Sciatic nerve (tissue), 2 donors: ENCODE measurements at regions not wholly inside any gene's neighbourhood (a gene's known extent, or its start where the extent isn't known, plus 50 kb on each side); places are given as distances from the start of the nearest gene placed in this dataset.
"Not testable (repeated sequence)": the region's sequence is repeated elsewhere in the genome, so short reads cannot be mapped to it uniquely, and the experiment has no call there.

Experiments used
- ATAC-seq: fragments of 200-7000 bp; cut with Tn5 transposase; one replicate; pipeline ENCODE4 v1.9.1; 2020; ENCODE audit warnings: mild to moderate bottlenecking, moderate library complexity
- DNase-seq: peaks from one replicate; pipeline ENCODE4 v3.0.0-alpha.2; 2020; ENCODE audit warnings: low spot score
- intact Hi-C: fragments of 100-400 bp; cut with DNase I; formaldehyde crosslinking; loops from one replicate; pipeline ENCODE4 v1.14.2; 2022
- donor health status: DM: no; HTN: no; CAD: no.
- donor health status: DM: no; HTN: no; CAD: no.

DNA sequence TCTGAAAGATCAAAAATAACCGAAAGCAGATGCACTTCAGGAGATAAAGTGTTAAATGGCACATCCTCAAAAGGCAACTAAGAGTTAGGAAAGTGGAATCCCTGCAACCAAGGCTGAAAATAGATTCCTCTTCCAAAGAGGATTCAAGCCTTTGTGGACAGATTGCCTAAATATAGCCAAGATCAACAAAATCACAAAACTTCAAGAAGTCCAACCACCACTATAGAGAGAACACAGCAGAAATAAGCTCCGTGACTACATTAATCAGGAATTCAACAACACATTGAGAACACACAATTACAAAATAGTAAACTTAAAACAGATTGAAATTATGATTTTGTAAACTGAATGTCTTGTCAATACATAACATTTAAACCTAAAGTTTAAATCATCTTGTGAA is 165.7 kb downstream of the LNPK start:
- DNase-seq, result no peak
- intact Hi-C loops, result no loop called here
- ATAC-seq, result no peak

DNA sequence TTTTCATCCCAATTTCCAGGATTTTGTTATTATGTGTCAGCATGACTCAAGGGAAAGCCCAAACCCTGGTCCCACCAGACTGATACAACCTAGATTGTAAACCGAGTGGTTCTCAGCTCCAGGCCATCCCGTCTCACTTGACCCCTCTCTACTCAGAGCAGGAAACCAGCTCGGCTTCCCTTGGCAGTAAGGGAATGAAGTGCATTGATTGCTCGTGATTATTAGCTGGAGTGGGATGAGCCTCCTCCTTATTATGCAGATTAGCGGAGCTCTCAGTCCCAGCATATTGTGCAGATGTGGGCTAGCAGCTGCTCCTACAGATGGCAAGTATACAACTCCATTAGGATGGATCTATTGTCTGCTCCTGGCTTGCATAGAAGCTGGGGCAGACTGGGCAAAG is 167.6 kb downstream of the LNPK start:
- intact Hi-C loops, result loop anchor here (1.0 kb wide), 1 partner anchor 37 kb away; no protein-coding TSS in a partner anchor
- DNase-seq (no peak), ATAC-seq (no peak)

GRCh38 chr2:175832866-175833265 is 169.2 kb downstream of the LNPK start:
- no peak for ATAC-seq

DNA sequence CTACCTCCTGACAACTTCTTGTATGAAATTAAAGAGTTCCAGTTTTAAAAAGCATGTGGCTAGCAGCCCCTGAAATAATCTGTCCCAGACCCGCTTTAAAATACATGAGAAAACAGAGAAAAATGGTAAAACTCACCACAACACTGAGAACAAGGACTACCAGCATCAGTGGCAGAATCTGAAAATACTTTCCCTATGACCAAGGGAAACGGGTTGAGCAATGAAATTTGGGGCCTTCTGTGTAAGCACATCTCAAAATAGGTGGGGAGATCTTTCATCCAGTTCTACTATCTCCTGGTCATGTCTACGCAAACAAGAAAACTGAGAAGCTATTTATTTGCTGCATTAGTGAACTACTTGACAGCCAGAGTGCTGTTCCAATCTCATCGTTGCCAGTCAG is 172.3 kb downstream of the LNPK start:
- intact Hi-C loops, result no loop called here
- no peak for DNase-seq
- no peak for ATAC-seq

More at GRCh38 chr2:175832866-175833265, 169.2 kb downstream of the LNPK start:
- no peak for DNase-seq
- intact Hi-C loops, result no loop called here

DNA sequence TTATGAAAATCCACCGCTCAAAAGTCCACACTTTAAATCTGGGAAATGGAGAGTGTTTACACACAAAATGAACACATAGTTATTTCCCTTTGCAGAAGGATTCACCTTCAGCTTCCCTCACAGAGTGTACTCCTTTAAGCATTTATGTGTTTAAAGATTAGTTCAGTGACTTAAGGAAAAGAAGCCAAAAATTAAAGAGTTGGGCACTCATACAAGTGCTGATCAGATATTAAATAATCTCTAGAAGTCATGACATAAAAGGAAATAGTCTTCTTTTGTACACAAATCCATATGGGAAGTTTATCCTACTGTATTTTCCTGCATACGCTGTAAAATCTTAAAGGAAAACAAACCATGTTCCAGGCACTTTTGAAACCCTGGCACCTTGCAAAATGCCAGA is 174.2 kb downstream of the LNPK start:
- DNase-seq (no peak), ATAC-seq (no peak)
- intact Hi-C loops, result no loop called here

DNA sequence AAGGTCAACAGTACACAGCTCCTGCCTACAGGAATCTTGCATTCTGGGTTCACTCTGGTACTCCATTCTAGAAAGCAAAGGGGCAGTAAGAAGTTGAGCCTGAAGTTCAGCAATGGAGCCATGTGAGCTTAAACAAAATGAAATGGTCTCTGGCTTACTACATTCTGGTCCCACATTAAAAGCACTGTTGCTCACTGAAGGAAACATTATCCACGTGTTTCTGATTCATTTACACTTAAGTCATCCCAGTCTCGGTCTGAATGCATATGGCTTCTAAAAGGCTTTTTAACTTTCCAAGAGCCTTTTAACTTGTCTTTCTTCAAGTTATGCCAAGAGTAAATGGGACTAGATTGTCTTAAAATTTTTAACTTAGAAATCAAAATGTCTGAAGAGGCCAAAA is 177.8 kb downstream of the LNPK start:
- ATAC-seq (no peak), DNase-seq (no peak)
- intact Hi-C loops, result no loop called here

- intact Hi-C loops, result no loop called here
These were observed 178.4 kb downstream of the LNPK start for GRCh38 chr2:175823707-175824073.

GRCh38 chr2:175823002-175823706 is 178.9 kb downstream of the LNPK start:
- ATAC-seq (no peak), DNase-seq (no peak)
- intact Hi-C loops, result no loop called here

More at GRCh38 chr2:175823707-175824073, 178.4 kb downstream of the LNPK start:
- DNase-seq (no peak), ATAC-seq (no peak)

- intact Hi-C loops, result no loop called here
- DNase-seq (no peak), ATAC-seq (no peak)
These were observed 184.8 kb downstream of the LNPK start for GRCh38 chr2:175817221-175817620.

DNA sequence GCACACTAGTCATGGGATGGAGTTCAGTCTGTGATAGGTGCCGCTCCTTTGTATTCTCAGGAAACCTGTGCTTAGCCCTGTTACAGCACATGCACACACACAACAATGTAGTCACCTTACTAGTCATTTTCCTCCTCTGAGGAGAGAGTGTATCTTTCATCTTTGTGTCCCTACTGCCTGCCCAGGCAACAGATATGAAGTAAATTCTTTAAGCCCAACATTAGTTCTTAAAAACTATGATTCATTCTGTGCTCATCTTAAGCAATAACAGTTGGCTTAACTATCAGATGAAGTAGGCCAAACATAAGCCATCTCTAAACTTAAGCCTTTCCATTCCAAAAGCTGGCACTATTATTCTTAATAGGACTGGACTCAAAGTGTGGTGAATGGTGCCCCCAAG is 186.5 kb downstream of the LNPK start:
- ATAC-seq (no peak), DNase-seq (no peak)
- intact Hi-C loops, result no loop called here

DNA sequence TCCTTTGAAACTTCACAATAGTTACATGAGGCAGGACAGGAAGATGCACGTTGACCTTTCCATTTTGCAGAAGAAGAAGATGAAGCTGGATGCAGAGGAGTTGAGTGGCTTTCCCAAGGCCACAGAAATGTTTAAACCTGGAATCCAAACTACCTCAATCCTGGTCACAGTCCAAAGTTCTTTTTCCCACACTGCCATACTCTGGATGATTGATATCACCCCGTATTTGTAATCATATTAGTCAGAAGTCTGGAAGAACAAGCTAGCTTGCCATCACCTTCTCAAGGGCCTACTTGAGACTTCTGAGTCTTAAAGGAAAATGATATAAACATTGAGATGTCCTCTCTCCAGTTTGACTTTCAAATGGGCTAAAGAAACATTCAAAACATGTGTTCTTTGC is 190.1 kb downstream of the LNPK start:
- intact Hi-C loops, result no loop called here

DNA sequence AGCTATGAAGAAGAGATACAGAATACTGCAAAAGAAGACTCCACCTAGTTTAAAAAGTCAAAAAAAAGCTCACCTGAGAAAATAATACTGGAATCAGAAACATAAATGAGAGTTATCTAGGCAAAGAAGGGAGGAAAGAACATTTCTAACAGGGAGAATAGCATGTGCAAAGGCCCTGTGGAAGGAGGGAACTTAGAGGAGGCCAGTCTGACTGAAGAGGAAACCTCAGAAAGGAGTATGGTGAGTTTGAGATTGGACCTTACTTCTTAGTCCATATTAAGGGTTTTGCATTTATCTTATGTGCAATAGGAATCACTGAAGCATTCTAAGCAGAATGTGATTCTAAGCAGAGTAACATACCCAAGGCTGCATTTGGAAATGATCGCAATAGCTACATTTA is 193.2 kb downstream of the LNPK start:
- intact Hi-C loops, result no loop called here
- ATAC-seq (no peak), DNase-seq (no peak)

More for the DNA sequence above, 190.1 kb downstream of the LNPK start:
- DNase-seq (no peak), ATAC-seq (no peak)

- ATAC-seq (no peak), DNase-seq (no peak)
- intact Hi-C loops, result no loop called here
These were observed 194.0 kb downstream of the LNPK start for GRCh38 chr2:175808078-175808477.

- DNase-seq (no peak), ATAC-seq (no peak)
- intact Hi-C loops, result no loop called here
These were observed 194.8 kb downstream of the LNPK start for GRCh38 chr2:175807031-175807873.

DNA sequence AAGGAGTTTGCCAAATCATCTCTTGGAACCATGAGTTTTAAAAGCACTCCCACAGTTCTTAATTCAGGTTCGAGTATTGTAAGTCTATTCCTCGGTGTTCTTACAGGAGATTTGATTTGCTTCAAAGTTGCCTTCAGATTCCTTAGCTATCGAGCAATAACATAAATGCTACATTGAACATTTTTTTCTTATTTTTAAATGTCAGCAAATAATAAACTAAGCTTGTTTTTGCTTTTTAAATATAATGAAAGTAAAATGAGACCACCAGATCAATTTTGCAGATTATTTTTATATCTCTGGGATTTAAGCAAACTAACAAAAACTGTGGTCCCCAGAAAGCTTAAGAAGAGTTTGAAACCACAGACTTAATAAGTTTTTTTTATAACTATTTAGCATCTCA is 195.5 kb downstream of the LNPK start:
- no peak for DNase-seq
- intact Hi-C loops, result no loop called here

DNA sequence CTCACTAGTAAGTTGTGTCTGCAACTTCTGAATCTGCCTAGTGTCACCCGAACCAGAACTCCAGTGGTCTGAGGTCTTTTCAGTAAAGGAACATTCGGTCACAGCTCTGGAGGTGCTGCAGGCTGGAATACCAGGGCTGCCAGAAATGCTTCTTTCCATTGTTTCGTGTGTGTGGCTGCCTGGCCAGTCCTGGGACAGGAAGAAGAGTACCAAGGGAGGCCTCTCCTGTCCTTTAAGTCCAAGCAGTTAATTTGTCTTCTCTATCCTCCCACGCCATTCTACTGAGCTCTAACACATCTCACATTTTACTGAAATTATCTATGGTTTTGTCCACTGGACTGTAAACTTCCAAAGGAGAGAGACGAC is 196.0 kb downstream of the LNPK start:
- intact Hi-C loops, result no loop called here

More for the DNA sequence above, 195.5 kb downstream of the LNPK start:
- ATAC-seq, result no peak

GRCh38 chr2:175805442-175806124 is 196.5 kb downstream of the LNPK start:
- ATAC-seq (no peak), DNase-seq (no peak)
- intact Hi-C loops, result no loop called here

More for the DNA sequence above, 196.0 kb downstream of the LNPK start:
- DNase-seq, result no peak
- ATAC-seq, result no peak

DNA sequence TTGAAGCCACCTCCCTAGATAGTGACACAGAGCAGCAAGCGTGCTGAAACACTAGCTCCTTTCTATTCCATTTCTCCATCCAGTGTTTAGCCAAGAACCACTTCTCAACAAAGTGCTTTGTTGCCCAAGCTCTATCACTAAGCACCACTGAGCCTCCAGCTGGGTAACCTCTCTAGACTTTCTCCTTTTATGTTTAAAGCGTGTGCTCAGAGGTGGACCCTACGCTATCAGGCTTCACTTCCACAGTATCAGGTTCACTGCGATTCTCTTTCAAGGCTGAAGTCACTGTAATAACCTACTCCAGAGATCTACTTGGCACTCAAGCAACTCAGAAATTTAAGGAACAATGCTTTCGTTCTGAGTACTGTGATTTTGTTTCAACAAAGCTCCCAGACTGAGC is 197.9 kb downstream of the LNPK start:
- ATAC-seq (no peak), DNase-seq (no peak)
- intact Hi-C loops, result no loop called here

- ATAC-seq, DNase-seq, intact Hi-C loops: not testable (repeated sequence)
These were observed 205.6 kb downstream of the LNPK start for GRCh38 chr2:175796422-175796821.

GRCh38 chr2:175793648-175794047 is 208.4 kb downstream of the LNPK start:
- ATAC-seq (no peak), DNase-seq (no peak)
- intact Hi-C loops, result no loop called here
